HuH-7 (cell line): ENCODE measurements at regions not wholly inside any gene's neighbourhood (a gene's known extent, or its start where the extent isn't known, plus 50 kb on each side); places are given as distances from the start of the nearest gene placed in this dataset.
"Not testable (repeated sequence)": the region's sequence is repeated elsewhere in the genome, so short reads cannot be mapped to it uniquely, and the experiment has no call there.

Experiments used
- DNase-seq: peaks from one replicate; pipeline ENCODE4 v3.0.0; 2011; ENCODE audit warnings: low spot score

DNA sequence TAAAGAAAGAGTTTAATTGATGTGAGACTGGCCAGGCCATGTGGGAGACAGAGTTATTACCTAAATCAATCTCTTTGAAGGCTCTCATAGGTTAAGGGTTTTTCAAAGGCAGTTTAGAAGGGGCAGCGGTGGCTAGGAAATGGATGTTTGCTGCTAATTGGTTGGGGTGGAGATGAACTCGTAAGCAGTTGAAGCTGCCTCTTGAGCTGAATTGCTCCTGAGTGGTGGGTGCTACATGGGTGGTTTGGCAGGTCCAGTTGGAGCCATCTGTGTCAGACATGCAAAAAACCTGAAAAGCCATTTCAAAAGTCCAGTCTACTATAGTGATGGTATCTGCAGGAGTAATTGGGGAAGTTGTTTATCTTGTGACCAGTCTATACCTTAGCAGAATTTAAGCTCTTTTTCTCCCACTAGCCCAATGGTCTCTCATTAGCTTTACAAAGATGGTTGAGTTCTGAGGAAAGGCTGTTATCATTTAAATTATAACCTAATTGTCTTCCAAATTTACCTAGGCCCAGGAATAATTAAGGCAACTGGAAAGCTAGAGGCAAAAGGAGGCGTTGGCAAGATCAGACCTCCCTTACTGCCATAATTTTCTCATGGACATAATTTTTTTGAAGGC lies 762.4 kb upstream of the FRG1 start:
- no peak for DNase-seq

DNA sequence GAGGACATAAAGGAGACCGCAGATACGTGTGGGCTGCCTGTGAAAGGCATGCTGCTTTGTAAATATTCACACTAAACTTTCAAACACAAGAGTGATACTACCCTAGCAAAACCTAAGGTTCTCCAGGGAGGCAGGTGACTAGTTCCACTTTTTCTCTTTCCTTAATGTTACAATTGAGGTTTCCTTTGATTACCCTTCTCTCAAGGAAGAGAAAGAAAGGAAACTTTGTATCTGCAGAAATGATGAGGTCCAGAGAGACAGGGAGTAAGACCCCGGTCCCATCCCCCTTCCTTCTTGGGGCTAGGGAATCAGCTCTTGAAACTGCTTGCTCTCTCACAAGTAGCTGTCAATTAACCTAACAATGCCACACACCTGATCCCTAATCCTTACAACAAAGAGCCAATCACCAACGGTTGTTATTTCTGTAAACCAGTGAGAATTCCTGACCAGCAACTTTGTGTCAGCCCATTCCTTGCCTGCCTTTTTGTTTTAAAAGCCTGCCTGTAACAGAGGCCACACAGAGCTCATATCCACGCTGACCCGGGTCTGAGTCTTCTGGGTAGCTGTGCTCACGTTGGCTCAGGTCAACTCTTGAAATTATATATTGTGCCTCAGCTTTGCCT lies 754.8 kb upstream of the FRG1 start:
- no peak for DNase-seq

- DNase-seq, result no peak
These were observed 753.1 kb upstream of the FRG1 start for GRCh38 chr4:189187531-189188052.

DNA sequence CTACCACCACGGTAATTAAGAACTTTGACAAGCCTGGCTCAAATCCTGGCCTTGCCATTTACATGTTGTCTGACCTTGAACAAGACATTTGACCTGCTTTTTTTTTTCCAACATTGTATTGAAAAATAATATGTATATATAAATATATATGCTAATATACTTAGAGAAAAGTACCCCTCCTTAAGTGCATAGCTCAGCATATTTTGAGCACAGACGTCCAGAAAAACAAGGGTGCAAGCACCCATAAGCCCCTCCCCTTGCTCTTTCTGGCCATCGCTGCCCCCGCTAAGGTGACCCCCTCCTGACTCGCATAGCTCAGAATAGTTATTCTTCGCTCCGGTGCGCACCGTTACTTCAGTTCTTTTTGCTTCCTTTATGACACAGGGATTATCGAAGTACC lies 742.0 kb upstream of the FRG1 start:
- DNase-seq, result no peak

- no peak for DNase-seq
These were observed 740.3 kb upstream of the FRG1 start for GRCh38 chr4:189200353-189200752.

GRCh38 chr4:189202182-189202868 lies 738.3 kb upstream of the FRG1 start:
- peak; percentile 0 for DNase-seq

DNA sequence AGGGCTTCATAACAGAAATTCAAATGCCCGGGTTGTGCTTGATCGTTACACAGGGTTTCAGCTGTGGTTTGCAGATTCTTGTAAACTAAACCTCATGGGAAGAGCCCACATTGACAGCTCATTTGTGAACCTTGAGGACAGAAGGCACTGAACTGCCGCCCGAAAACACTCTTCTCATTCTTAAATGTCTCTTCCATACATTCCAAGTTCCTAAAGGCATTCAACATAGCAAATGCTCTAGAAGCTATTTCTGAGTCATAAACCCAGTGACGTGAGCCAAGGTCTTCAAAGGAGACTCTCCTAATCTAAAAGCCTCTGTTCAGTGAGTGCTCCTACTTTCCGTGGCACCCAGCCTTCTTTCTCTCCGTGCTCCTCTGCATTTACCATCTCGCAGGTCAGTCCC lies 737.8 kb upstream of the FRG1 start:
- no peak for DNase-seq

DNA sequence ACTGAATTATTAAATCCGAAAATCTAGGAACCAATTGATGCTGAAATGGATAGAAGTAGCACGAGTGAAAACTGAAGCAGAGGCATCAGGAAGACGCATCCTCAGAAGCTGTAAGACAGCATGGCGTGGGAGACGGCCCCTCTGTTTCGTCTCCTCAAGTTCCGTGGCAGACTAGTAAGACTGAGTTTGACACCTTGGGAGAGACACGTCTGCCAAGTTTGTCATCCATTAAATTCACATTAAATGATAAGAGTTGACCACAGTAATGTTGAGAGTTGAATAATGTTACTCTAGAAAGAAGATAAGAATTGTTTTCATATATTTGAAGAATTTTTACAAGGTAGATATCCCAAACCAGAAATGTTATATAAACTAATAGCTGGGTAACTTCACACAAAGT lies 736.1 kb upstream of the FRG1 start:
- no peak for DNase-seq

GRCh38 chr4:189206953-189207352 lies 733.7 kb upstream of the FRG1 start:
- no peak for DNase-seq

GRCh38 chr4:189207872-189208271 lies 732.8 kb upstream of the FRG1 start:
- no peak for DNase-seq

DNA sequence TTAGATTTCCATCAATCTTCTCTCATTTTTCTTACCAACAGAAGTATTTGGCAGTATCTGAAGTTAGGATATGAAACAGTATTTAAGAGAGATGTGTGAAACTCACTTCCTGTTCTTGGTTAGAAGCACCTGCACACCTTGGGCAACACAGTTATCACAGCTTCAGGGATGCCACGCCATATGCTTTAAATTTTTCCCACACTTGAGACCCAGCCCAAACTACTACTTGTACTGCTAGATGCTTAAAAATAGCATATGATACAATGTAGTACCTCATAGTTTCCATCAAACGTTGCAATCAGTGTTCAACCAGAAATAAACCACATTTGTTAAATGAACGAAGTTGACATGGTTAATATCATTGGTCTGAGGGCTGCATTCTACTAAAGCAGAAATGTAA lies 725.1 kb upstream of the FRG1 start:
- DNase-seq, result no peak

DNA sequence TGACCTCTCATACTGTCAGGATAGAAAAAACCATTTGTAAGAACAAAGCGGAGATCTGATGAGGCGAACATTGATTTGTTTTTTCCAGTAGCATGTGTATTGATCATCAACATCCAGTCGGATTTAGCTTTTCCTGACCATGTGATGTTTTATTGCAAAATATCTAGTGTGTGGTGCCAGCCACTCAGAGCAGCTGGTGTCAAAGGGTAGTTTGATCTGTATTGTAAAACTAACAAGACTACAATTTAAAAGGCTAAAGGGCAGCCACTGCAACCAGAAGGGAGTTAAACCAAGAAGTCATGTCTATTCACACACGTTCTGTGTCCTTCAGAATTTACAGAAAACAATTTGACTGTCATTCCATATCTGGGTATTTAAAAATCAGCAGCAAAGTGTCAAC lies 719.0 kb upstream of the FRG1 start:
- DNase-seq, result no peak

GRCh38 chr4:189228726-189229125 lies 711.9 kb upstream of the FRG1 start:
- no peak for DNase-seq

- DNase-seq, result no peak
These were observed 708.4 kb upstream of the FRG1 start for GRCh38 chr4:189232274-189232673.

- DNase-seq, result not testable (repeated sequence)
These were observed 706.9 kb upstream of the FRG1 start for GRCh38 chr4:189233754-189234153.

GRCh38 chr4:189234948-189235347 lies 705.7 kb upstream of the FRG1 start:
- DNase-seq, result not testable (repeated sequence)

DNA sequence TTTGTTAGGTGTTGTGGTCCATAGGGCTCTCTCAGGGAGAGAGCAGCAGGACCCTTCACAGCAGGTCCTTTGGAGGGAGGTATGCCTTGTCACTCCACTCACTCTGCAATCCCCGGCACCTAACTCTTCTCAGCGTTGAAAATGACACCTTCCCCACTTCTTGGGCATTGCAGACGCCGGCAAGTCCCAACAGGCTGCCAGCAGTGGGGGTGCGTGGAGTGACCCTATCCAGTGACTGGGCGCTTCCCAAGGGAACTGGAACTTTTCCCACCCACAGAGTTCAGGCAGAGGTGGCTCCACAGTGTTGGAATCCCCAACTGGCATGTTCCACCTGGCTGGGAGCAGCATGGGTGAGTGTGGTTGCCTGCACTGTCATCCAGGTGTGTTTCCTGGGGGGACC lies 705.1 kb upstream of the FRG1 start:
- DNase-seq, result no peak

GRCh38 chr4:189236321-189236720 lies 704.4 kb upstream of the FRG1 start:
- not testable (repeated sequence) for DNase-seq

DNA sequence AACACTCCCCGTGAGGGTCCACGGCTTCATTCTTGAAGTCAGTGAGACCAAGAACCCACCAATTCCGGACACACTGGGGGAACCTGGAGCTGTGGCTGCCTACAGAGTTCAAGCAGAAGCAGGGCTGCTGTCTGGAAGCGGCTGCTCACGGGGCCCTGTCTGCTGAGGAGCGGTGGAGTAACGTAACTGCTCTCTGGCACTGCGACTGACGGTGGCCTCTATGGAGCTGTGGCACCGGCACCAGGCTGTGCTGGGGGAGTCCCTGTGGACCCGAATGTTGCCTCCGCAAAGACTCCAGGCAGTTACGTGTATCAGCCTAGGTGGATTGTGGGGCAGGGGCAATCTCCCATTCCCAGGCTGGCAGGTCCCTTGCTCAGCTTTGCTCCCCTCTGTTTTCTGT lies 703.3 kb upstream of the FRG1 start:
- DNase-seq, result no peak

GRCh38 chr4:189255636-189256035 lies 685.0 kb upstream of the FRG1 start:
- DNase-seq, result no peak

DNA sequence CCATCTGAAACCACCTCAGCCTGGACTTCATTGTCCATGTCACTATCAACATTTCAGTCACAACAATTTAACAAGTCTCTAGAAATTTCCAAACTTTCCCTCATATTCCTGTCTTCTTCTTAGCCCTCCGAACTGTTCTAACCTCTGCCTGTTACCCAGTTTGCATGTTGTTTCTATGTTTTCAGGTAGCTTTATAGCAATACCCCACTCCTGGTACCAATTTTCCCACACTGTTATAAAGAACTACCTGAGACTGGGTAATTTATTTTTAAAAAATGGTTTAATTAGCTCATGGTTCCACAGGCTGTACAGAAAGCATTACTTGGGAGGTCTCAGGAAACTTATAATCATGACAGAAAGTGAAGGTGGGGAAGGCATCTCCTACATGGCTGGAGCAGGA lies 679.2 kb upstream of the FRG1 start:
- no peak for DNase-seq

GRCh38 chr4:189265515-189265914 lies 675.2 kb upstream of the FRG1 start:
- no peak for DNase-seq

- DNase-seq, result no peak
These were observed 673.2 kb upstream of the FRG1 start for GRCh38 chr4:189267312-189267965.
